PC-9 (cell line): ENCODE measurements at regions not wholly inside any gene's neighbourhood (a gene's known extent, or its start where the extent isn't known, plus 50 kb on each side); places are given as distances from the start of the nearest gene placed in this dataset.

Experiments used
- CTCF ChIP-seq: fragments of 200-600 bp; sonication (generic); conservative IDR thresholded peaks from 2 replicates; pipeline ENCODE4 v1.6.1; 2017; ENCODE audit warnings: mixed run types, antibody characterized with exemption, mild to moderate bottlenecking, moderate library complexity
- EZH2 ChIP-seq: fragments of 200-600 bp; sonication (generic); IDR thresholded peaks from 2 replicates; pipeline ENCODE4 v1.8.0; 2017; ENCODE audit warnings: antibody characterized with exemption, low read depth

- TF ChIP-seq EZH2 (no peak), CTCF (no peak)
These were observed 804.6 kb upstream of the ZWINT start for GRCh38 chr10:57165671-57166070.
